ENCODE measurements at regions not wholly inside any gene's neighbourhood (a gene's known extent, or its start where the extent isn't known, plus 50 kb on each side); places are given as distances from the start of the nearest gene placed in this dataset.
A peak's percentile ranks its signal among the peaks of the same experiment; 100 is the strongest.

GRCh38 chr14:44814196-44814595 lies 147.6 kb downstream of the KLHL28 start:
- no peak overlapping the region for H3K4me3 ChIP-seq (replicated peaks in 1 of 2; ENCODE audit: low read depth in 2 of 2, low read length in 2 of 2)
- no peak for TF ChIP-seq CTCF (IDR thresholded peaks at IDR 0.05; ENCODE audit: low read depth, low read length)
- DNase-seq (ENCODE audit: low read depth in 2 of 2) = no peak

- no peak for TF ChIP-seq CTCF (IDR thresholded peaks at IDR 0.05; ENCODE audit: low read depth, low read length)
- no peak overlapping the region for H3K4me3 ChIP-seq (replicated peaks in 1 of 2; ENCODE audit: low read depth in 2 of 2, low read length in 2 of 2)
- no peak for DNase-seq (ENCODE audit: low read depth in 2 of 2)
Observed at GRCh38 chr14:44812672-44813071, 149.1 kb downstream of the KLHL28 start.

GRCh38 chr14:44804391-44804790 lies 157.4 kb downstream of the KLHL28 start:
- no peak for TF ChIP-seq CTCF (IDR thresholded peaks at IDR 0.05; ENCODE audit: low read depth, low read length)

GRCh38 chr14:44803239-44803905 lies 158.4 kb downstream of the KLHL28 start:
- peak; percentile 67 for TF ChIP-seq CTCF (IDR thresholded peaks at IDR 0.05; ENCODE audit: low read depth, low read length)
- peak; percentile 81 to 87 for DNase-seq (ENCODE audit: low read depth in 2 of 2)
- H3K4me3 ChIP-seq (replicated peaks in 1 of 2; ENCODE audit: low read depth in 2 of 2, low read length in 2 of 2) = no peak overlapping the region

More at GRCh38 chr14:44804391-44804790, 157.4 kb downstream of the KLHL28 start:
- DNase-seq (ENCODE audit: low read depth in 2 of 2) = no peak
- H3K4me3 ChIP-seq (replicated peaks in 1 of 2; ENCODE audit: low read depth in 2 of 2, low read length in 2 of 2) = no peak overlapping the region

- peak overlapping the region in 1 of 2 donors; percentile 24 for H3K4me3 ChIP-seq (replicated peaks in 1 of 2; ENCODE audit: low read depth in 2 of 2, low read length in 2 of 2)
Observed at GRCh38 chr14:44798386-44799242, 163.1 kb downstream of the KLHL28 start.

GRCh38 chr14:44795725-44796124 lies 166.0 kb downstream of the KLHL28 start:
- no peak for DNase-seq (ENCODE audit: low read depth in 2 of 2)
- no peak for TF ChIP-seq CTCF (IDR thresholded peaks at IDR 0.05; ENCODE audit: low read depth, low read length)
- H3K4me3 ChIP-seq (replicated peaks in 1 of 2; ENCODE audit: low read depth in 2 of 2, low read length in 2 of 2) = no peak overlapping the region

More at GRCh38 chr14:44798386-44799242, 163.1 kb downstream of the KLHL28 start:
- no peak for TF ChIP-seq CTCF (IDR thresholded peaks at IDR 0.05; ENCODE audit: low read depth, low read length)
- no peak for DNase-seq (ENCODE audit: low read depth in 2 of 2)

All from cardiac fibroblast (primary cell).